Heart left ventricle (tissue), 13 donors: ENCODE measurements at regions not wholly inside any gene's neighbourhood (a gene's known extent, or its start where the extent isn't known, plus 50 kb on each side); places are given as distances from the start of the nearest gene placed in this dataset.

Source experiments
- CTCF ChIP-seq, 12 donors: fragments of 200-600 bp; sonication (generic) in 4 of 12; IDR thresholded peaks; one replicate each; pipeline versions ENCODE4 v1.5.0 to v1.8.0; 2018 to 2022; ENCODE audit warnings: antibody characterized with exemption in 12 of 12, mild to moderate bottlenecking in 5 of 12
- POLR2A ChIP-seq, 2 donors: fragments of 450-650 bp; IDR thresholded peaks; one replicate each; pipeline ENCODE4 v1.6.1; 2017; ENCODE audit warnings: antibody characterized with exemption in 2 of 2, mild to moderate bottlenecking in 2 of 2, moderate library complexity in 2 of 2
- donor health status: ischemic (EF 13 %, LVEDD 7.1; RV severe dilation, severe dysfunction).
- donor health status: DM: no; HTN: yes; CAD: no.
- donor health status: DM: no; HTN: no; CAD: no.
- donor health status: ischemic (EF 25% LVEDD 6.9; RV normal size, moderate dysfunction).
- donor health status: ischemic (EF 25% LVEDD 5.7; RV mildly dilated, moderate dysfunction).
- donor health status: ischemic (EF 35%, LVEDD 5.7; RV mildly dilated, moderate dysfunction).
- donor health status: nonischemic (EF 11% LVEDD 7.7; RV severe dilation, severe dysfunction).
- donor health status: DM: yes; HTN: yes; CAD: no.
- donor health status: PGD.
- donor health status: ischemic (EF 29% LVEDD 5.4; RV normal size, mild dysfunction).
- donor health status: nonischemic (EF 23%, LVEDD 6.1; RV moderate dilation, normal function).

DNA sequence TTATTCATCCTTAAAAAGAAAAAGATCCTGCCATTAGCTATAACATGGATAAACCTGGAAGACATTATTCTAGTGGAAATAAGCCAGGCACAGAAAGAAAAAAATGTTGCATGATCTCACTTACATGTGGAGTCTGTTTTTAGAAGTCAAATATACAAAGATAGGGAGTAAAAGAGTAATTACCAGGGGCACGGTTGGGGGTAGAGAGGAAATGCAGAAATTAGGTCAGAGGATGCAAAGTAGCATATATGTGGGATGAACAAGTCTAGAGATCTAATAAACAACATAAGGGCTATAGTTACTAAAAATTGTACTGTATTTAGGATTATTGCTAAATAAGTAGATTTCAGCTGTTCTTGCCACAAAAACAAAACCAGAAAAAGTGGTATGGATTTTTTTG is 61.4 kb upstream of the CD53 start:
- TF ChIP-seq POLR2A (IDR thresholded peaks at IDR 0.05) (no peak), CTCF (IDR thresholded peaks at IDR 0.05) (no peak)
